HCT116 (cell line): ENCODE measurements at regions not wholly inside any gene's neighbourhood (a gene's known extent, or its start where the extent isn't known, plus 50 kb on each side); places are given as distances from the start of the nearest gene placed in this dataset.

Experiments used
- ATAC-seq: fragments of 200-7000 bp; cut with Tn5 transposase; 2 replicates; pipeline ENCODE4 v1.9.1; 2020; ENCODE audit warnings: mild to moderate bottlenecking, moderate library complexity
- BruUV-seq: library from RNA; stranded (reverse); fragments of 400-500 nt; replicated peaks from 2 replicates; lab custom pipeline; 2021; lab: Mats Ljungman, UMichigan
- CTCF ChIA-PET: fragments of 300-600 bp; sonication (Branson Sonifier 250); formaldehyde crosslinking; loops from one replicate; lab custom pipeline; 2021; ENCODE audit warnings: antibody characterized with exemption; lab: Charles Lee
- POLR2A ChIA-PET: fragments of 300-600, 350-600 bp; sonication (Branson Sonifier 250); formaldehyde crosslinking; loops from one replicate; lab custom pipeline; 2021; ENCODE audit warnings: antibody characterized with exemption; lab: Charles Lee
- RAD21 ChIA-PET, 2 experiments: fragments of 300-600 bp; sonication (Branson Sonifier 250); formaldehyde crosslinking; loops; one replicate each; lab custom pipeline; 2023; ENCODE audit warnings: low total read pairs in 2 of 2; ENCODE audit not compliant: uncharacterized antibody in 2 of 2, unreplicated experiment in 2 of 2, low non-redundant PET in 1 of 2; lab: Charles Lee
- DNase-seq: peaks from one replicate; pipeline ENCODE4 v3.0.0-alpha.2; 2010; ENCODE audit warnings: low read depth, low spot score
- H2AFZ ChIP-seq: fragments of 200-600 bp; shearing (Covaris generic), sonication (generic); 2 replicates; pipeline ENCODE4 v1.6.1; 2017; ENCODE audit warnings: low read depth, mixed run types, mixed read lengths, antibody characterized with exemption, low read length; ENCODE audit not compliant: poor library complexity, severe bottlenecking
- H3K27ac ChIP-seq: 2 replicates; pipeline ENCODE4 v1.5.1; 2012; ENCODE audit warnings: low read depth, low read length
- H3K27me3 ChIP-seq: fragments of 200-600 bp; sonication (generic); 2 replicates; pipeline ENCODE4 v1.6.1; 2016; ENCODE audit warnings: mixed run types, low read length, mixed read lengths; ENCODE audit not compliant: insufficient read depth
- H3K36me3 ChIP-seq, 2 experiments: fragments of 200-500 bp in 1 of 2; fragments of 200-600 bp in 1 of 2; sonication (Bioruptor generic) in 1 of 2; sonication (generic) in 1 of 2; 2 replicates each; pipeline versions ENCODE4 v1.5.1 to v1.6.1; 2014 to 2016; ENCODE audit warnings: low read length in 2 of 2, inconsistent platforms in 1 of 2, mixed read lengths in 1 of 2, mixed run types in 1 of 2; ENCODE audit not compliant: insufficient read depth in 2 of 2, control insufficient read depth in 1 of 2
- H3K4me1 ChIP-seq, 2 experiments: fragments of 200-600 bp in 1 of 2; sonication (generic) in 1 of 2; 2 replicates each; pipeline versions ENCODE4 v1.5.1 to v1.6.1; 2012 to 2017; ENCODE audit warnings: low read length in 2 of 2, inconsistent platforms in 1 of 2, mild to moderate bottlenecking in 1 of 2, mixed read lengths in 1 of 2, mixed run types in 1 of 2, moderate library complexity in 1 of 2; ENCODE audit not compliant: insufficient read depth in 2 of 2, control insufficient read depth in 1 of 2
- H3K4me2 ChIP-seq: fragments of 200-600 bp; sonication (generic); 2 replicates; pipeline ENCODE4 v1.6.1; 2017; ENCODE audit warnings: mixed run types, low read length, mixed read lengths
- H3K4me3 ChIP-seq, 2 experiments: fragments of 200-600 bp in 1 of 2; sonication (generic) in 1 of 2; replicated peaks in 1 of 2; 2 replicates each; pipeline ENCODE4 v1.5.1; 2011 to 2016; ENCODE audit warnings: low read length in 2 of 2, control low read depth in 1 of 2, low read depth in 1 of 2, mild to moderate bottlenecking in 1 of 2, mixed read lengths in 1 of 2, mixed run types in 1 of 2
- H3K79me2 ChIP-seq: fragments of 200-600 bp; sonication (generic); 2 replicates; pipeline ENCODE4 v1.6.1; 2017; ENCODE audit warnings: mild to moderate bottlenecking, mixed run types, low read length, moderate library complexity, mixed read lengths; ENCODE audit not compliant: insufficient read depth
- H3K9ac ChIP-seq: fragments of 200-600 bp; sonication (generic); 2 replicates; pipeline ENCODE4 v1.6.1; 2016; ENCODE audit warnings: low read length, mixed read lengths
- H3K9me2 ChIP-seq: fragments of 200-600 bp; sonication (generic), shearing (Covaris generic); 2 replicates; pipeline ENCODE4 v1.6.1; 2017; ENCODE audit warnings: mixed run types, mild to moderate bottlenecking, moderate library complexity; ENCODE audit not compliant: insufficient read depth
- H3K9me3 ChIP-seq, 2 experiments: fragments of 200-500 bp in 1 of 2; fragments of 200-600 bp in 1 of 2; sonication (Bioruptor generic) in 1 of 2; sonication (generic) in 1 of 2; 2 replicates each; pipeline ENCODE4 v1.6.1; 2014 to 2017; ENCODE audit warnings: low read length in 2 of 2, mixed read lengths in 2 of 2, inconsistent platforms in 1 of 2, low read depth in 1 of 2, mild to moderate bottlenecking in 1 of 2, mixed run types in 1 of 2, moderate library complexity in 1 of 2; ENCODE audit not compliant: control insufficient read depth in 1 of 2, insufficient read depth in 1 of 2
- H4K20me1 ChIP-seq: fragments of 200-600 bp; sonication (generic), shearing (Covaris generic); 2 replicates; pipeline ENCODE4 v1.6.1; 2017; ENCODE audit warnings: mixed run types, mild to moderate bottlenecking, moderate library complexity; ENCODE audit not compliant: insufficient read depth
- CBX3 ChIP-seq: IDR thresholded peaks from 2 replicates; pipeline ENCODE4 v1.6.1; 2012; ENCODE audit warnings: low read depth
- CEBPB ChIP-seq: IDR thresholded peaks from 2 replicates; pipeline ENCODE4 v1.6.1; 2012; ENCODE audit warnings: low read depth
- EGR1 ChIP-seq: IDR thresholded peaks from 2 replicates; pipeline ENCODE4 v1.6.1; 2012; ENCODE audit warnings: low read depth
- EZH2phosphoT487 ChIP-seq: fragments of 200-600 bp; IDR thresholded peaks from 2 replicates; pipeline ENCODE4 v1.6.1; 2018; ENCODE audit warnings: antibody characterized with exemption, borderline replicate concordance
- JUND ChIP-seq: IDR thresholded peaks from 2 replicates; pipeline ENCODE4 v1.6.1; 2012
- POLR2A ChIP-seq: IDR thresholded peaks from 2 replicates; pipeline ENCODE4 v1.7.0; 2011; ENCODE audit warnings: borderline replicate concordance; ENCODE audit not compliant: insufficient read depth, insufficient read length; ENCODE audit errors: extremely low read depth
- POLR2AphosphoS5 ChIP-seq: IDR thresholded peaks from 2 replicates; pipeline ENCODE4 v1.6.1; 2011; ENCODE audit warnings: mild to moderate bottlenecking, low read depth, low read length, moderate library complexity
- RAD21 ChIP-seq: IDR thresholded peaks from 2 replicates; pipeline ENCODE4 v1.6.1; 2012; ENCODE audit warnings: low read depth, mild to moderate bottlenecking
- SIN3A ChIP-seq: IDR thresholded peaks from 2 replicates; pipeline ENCODE4 v1.6.1; 2012; ENCODE audit warnings: low read depth
- SRF ChIP-seq: IDR thresholded peaks from 2 replicates; pipeline ENCODE4 v1.6.1; 2012; ENCODE audit warnings: low read depth
- ZNF274 ChIP-seq: fragments of 200-500 bp; sonication (Bioruptor generic); IDR thresholded peaks from 2 replicates; pipeline ENCODE4 v1.6.1; 2014; ENCODE audit warnings: mild to moderate bottlenecking, low read depth, low read length, inconsistent platforms
- intact Hi-C: fragments of 100-400 bp; cut with micrococcal nuclease; formaldehyde crosslinking; loops from 2 replicates; pipeline ENCODE4 v1.10.0; 2022
- TF ChIP-seq, protein P1 (sequence below): IDR thresholded peaks from 2 replicates; pipeline ENCODE4 v1.6.1; 2012
- TF ChIP-seq, protein P2 (sequence below): IDR thresholded peaks from 2 replicates; pipeline ENCODE4 v1.6.1; 2012; ENCODE audit warnings: low read depth
- TF ChIP-seq, protein P3 (sequence below): IDR thresholded peaks from 2 replicates; pipeline ENCODE4 v1.6.1; 2012
- TF ChIP-seq, protein P4 (sequence below): IDR thresholded peaks from 2 replicates; pipeline ENCODE4 v1.6.1; 2011; ENCODE audit warnings: mild to moderate bottlenecking, low read length, moderate library complexity; ENCODE audit not compliant: insufficient replicate concordance; ENCODE audit errors: extremely low read depth

DNA sequence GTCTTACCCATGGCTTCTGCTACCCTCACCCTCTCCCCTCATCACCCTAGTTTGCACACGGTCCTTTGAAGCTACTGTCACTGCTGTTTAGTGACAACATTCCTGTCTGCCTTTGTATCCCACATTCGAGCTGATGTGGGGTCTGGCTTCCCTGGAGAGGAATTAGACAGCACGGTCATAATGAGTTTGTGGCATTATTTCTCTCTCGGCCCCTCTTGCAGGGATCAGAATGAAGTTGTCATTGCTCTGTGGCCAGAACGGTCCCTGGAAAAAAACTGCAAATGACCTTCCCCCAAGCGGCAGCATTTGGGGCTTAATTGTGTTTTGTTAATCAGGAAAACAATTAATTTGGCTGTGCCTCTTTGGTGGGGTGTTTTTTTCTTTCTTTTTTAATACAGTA lies 317.2 kb upstream of the PODXL start:
- no peaks in the 10 kb centered on the region for H3K79me2 ChIP-seq
- ATAC-seq: no peak
- no peaks in the 10 kb centered on the region for H3K9me3 ChIP-seq
- no peak overlapping the region for H2AFZ ChIP-seq
- H3K27me3 ChIP-seq: peaks cover 28% of the 10 kb centered on the region; the same call in 1 of the 2 replicates
- H4K20me1 ChIP-seq: no peaks in the 10 kb centered on the region
- intact Hi-C loops: no loop called here
- no peak for TF ChIP-seq RAD21
- TF ChIP-seq, protein P1, sequence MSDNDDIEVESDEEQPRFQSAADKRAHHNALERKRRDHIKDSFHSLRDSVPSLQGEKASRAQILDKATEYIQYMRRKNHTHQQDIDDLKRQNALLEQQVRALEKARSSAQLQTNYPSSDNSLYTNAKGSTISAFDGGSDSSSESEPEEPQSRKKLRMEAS: no peak
- TF ChIP-seq JUND: no peak
- TF ChIP-seq EZH2phosphoT487: no peak
- no peak for TF ChIP-seq EGR1
- no peak for TF ChIP-seq CBX3
- TF ChIP-seq, all 23 proteins: peak for 0
- BruUV-seq: no TSS peak
- no peak for DNase-seq
- Histone ChIP-seq H3K9ac (no peak overlapping the region), H3K27ac (no peak overlapping the region), H3K4me2 (no peak overlapping the region), H3K9me2 (no peaks in the 10 kb centered on the region), H3K4me3 (no peak overlapping the region), H3K4me1 (no peaks in the 10 kb centered on the region), H3K36me3 (no peaks in the 10 kb centered on the region)
- CTCF ChIA-PET: no interaction called here
- RAD21 ChIA-PET: no interaction called here
- POLR2A ChIA-PET: no interaction called here

DNA sequence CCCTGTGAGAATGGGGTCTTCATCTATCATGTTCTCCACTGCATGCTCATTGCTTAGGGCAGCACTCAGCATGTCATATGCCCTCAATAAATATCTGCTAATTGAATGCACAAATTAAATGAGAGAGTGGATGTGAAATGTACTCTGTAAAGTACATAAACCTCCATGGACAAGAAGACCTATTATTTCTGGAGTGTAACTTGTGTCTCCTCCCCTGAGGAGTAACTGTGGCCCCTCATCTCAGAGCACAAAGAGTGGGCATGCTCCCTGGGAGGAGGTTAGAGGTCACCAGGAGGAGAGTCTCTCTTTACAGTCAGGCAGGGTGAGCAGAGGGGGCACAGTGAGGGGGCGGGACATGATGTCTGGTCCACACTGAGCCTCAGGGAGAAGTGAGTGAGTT lies 313.6 kb upstream of the PODXL start:
- intact Hi-C loops: no loop called here
- Histone ChIP-seq H3K9me2 (no peaks in the 10 kb centered on the region), H4K20me1 (no peaks in the 10 kb centered on the region), H3K9me3 (no peaks in the 10 kb centered on the region), H3K79me2 (no peaks in the 10 kb centered on the region), H3K4me1 (no peaks in the 10 kb centered on the region), H3K4me3 (no peak overlapping the region), H3K4me2 (no peak overlapping the region), H2AFZ (no peak overlapping the region), H3K27ac (no peak overlapping the region), H3K9ac (no peak overlapping the region), H3K27me3 (peaks cover 32% of the 10 kb centered on the region; the same call in 1 of the 2 replicates), H3K36me3 (no peaks in the 10 kb centered on the region)
- no peak for DNase-seq
- BruUV-seq: no TSS peak
- TF ChIP-seq ZNF274 (no peak), EZH2phosphoT487 (no peak), POLR2A (no peak), RAD21 (no peak), POLR2AphosphoS5 (no peak), CEBPB (no peak), SIN3A (no peak), SRF (no peak), EGR1 (no peak)
- TF ChIP-seq, protein P1: no peak
- TF ChIP-seq, protein P2, sequence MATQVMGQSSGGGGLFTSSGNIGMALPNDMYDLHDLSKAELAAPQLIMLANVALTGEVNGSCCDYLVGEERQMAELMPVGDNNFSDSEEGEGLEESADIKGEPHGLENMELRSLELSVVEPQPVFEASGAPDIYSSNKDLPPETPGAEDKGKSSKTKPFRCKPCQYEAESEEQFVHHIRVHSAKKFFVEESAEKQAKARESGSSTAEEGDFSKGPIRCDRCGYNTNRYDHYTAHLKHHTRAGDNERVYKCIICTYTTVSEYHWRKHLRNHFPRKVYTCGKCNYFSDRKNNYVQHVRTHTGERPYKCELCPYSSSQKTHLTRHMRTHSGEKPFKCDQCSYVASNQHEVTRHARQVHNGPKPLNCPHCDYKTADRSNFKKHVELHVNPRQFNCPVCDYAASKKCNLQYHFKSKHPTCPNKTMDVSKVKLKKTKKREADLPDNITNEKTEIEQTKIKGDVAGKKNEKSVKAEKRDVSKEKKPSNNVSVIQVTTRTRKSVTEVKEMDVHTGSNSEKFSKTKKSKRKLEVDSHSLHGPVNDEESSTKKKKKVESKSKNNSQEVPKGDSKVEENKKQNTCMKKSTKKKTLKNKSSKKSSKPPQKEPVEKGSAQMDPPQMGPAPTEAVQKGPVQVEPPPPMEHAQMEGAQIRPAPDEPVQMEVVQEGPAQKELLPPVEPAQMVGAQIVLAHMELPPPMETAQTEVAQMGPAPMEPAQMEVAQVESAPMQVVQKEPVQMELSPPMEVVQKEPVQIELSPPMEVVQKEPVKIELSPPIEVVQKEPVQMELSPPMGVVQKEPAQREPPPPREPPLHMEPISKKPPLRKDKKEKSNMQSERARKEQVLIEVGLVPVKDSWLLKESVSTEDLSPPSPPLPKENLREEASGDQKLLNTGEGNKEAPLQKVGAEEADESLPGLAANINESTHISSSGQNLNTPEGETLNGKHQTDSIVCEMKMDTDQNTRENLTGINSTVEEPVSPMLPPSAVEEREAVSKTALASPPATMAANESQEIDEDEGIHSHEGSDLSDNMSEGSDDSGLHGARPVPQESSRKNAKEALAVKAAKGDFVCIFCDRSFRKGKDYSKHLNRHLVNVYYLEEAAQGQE: no peak
- TF ChIP-seq, protein P3, sequence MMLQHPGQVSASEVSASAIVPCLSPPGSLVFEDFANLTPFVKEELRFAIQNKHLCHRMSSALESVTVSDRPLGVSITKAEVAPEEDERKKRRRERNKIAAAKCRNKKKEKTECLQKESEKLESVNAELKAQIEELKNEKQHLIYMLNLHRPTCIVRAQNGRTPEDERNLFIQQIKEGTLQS: no peak
- TF ChIP-seq, protein P4, sequence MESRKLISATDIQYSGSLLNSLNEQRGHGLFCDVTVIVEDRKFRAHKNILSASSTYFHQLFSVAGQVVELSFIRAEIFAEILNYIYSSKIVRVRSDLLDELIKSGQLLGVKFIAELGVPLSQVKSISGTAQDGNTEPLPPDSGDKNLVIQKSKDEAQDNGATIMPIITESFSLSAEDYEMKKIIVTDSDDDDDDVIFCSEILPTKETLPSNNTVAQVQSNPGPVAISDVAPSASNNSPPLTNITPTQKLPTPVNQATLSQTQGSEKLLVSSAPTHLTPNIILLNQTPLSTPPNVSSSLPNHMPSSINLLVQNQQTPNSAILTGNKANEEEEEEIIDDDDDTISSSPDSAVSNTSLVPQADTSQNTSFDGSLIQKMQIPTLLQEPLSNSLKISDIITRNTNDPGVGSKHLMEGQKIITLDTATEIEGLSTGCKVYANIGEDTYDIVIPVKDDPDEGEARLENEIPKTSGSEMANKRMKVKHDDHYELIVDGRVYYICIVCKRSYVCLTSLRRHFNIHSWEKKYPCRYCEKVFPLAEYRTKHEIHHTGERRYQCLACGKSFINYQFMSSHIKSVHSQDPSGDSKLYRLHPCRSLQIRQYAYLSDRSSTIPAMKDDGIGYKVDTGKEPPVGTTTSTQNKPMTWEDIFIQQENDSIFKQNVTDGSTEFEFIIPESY: no peak
- ChIA-PET RAD21 (no interaction called here), CTCF (no interaction called here), POLR2A (no interaction called here)
- no peak for ATAC-seq
